Kidney (tissue), 13 donors: ENCODE measurements at regions not wholly inside any gene's neighbourhood (a gene's known extent, or its start where the extent isn't known, plus 50 kb on each side); places are given as distances from the start of the nearest gene placed in this dataset.

Experiments used
- DNase-seq, 5 donors: peaks; one replicate each; pipeline ENCODE4 v3.0.0-alpha.2; 2013 to 2020
- FAIRE-seq: peaks from 2 replicates; lab custom pipeline; 2012; peaks lifted over from hg19 to GRCh38; lab: Jason Lieb, UNC
- H3K27ac ChIP-seq, 2 donors: one replicate each; pipeline ENCODE4 v1.7.0; 2013; ENCODE audit warnings: low read depth in 2 of 2, low read length in 2 of 2, inconsistent platforms in 1 of 2
- H3K27me3 ChIP-seq: one replicate; pipeline ENCODE4 v1.7.1; 2013; ENCODE audit warnings: low read length, inconsistent platforms; ENCODE audit not compliant: control insufficient read depth, insufficient read depth
- H3K36me3 ChIP-seq, 3 donors: one replicate each; pipeline versions ENCODE4 v1.7.0 to v1.7.1; 2013; ENCODE audit warnings: low read length in 3 of 3, control low read depth in 1 of 3, inconsistent platforms in 1 of 3; ENCODE audit not compliant: insufficient read depth in 3 of 3, control insufficient read depth in 2 of 3
- H3K4me1 ChIP-seq, 3 donors: one replicate each; pipeline versions ENCODE4 v1.7.0 to v1.7.1; 2013; ENCODE audit warnings: low read length in 3 of 3, inconsistent platforms in 1 of 3, low read depth in 1 of 3; ENCODE audit not compliant: control insufficient read depth in 2 of 3, insufficient read depth in 2 of 3
- H3K4me3 ChIP-seq, 3 donors: one replicate each; pipeline versions ENCODE4 v1.7.0 to v1.8.1; 2013; ENCODE audit warnings: low read length in 3 of 3, control low read depth in 1 of 3, inconsistent platforms in 1 of 3
- H3K9ac ChIP-seq, 3 donors: one replicate each; pipeline versions ENCODE4 v1.7.0 to v1.7.1; 2013; ENCODE audit warnings: low read length in 3 of 3, control low read depth in 1 of 3, inconsistent platforms in 1 of 3
- H3K9me3 ChIP-seq, 3 donors: one replicate each; pipeline versions ENCODE4 v1.7.0 to v1.7.1; 2013; ENCODE audit warnings: low read length in 3 of 3, control low read depth in 1 of 3, inconsistent platforms in 1 of 3; ENCODE audit not compliant: control insufficient read depth in 2 of 3, insufficient read depth in 1 of 3
- intact Hi-C: fragments of 100-400 bp; cut with DNase I; formaldehyde crosslinking; loops from one replicate; pipeline ENCODE4 v1.11.1; 2022
- TF ChIP-seq, protein P1 (sequence below): IDR thresholded peaks from 3 replicates; pipeline ENCODE4 v1.5.1; 2012; ENCODE audit warnings: mild to moderate bottlenecking, moderate library complexity, borderline replicate concordance; ENCODE audit not compliant: insufficient read depth; ENCODE audit errors: extremely low read depth
- donor health status: control.
- donor health status: control.
- donor health status: control.
- donor health status: control.
- donor health status: control.
- donor health status: DM: yes; HTN: yes; CAD: no.
- donor health status: Normal renal cell carcinoma (clear cell type).

GRCh38 chr5:12652201-12652600 lies 748.0 kb upstream of the CTNND2 start:
- intact Hi-C loops, result no loop called here
- no peak for FAIRE-seq

GRCh38 chr5:12648558-12648957 lies 744.3 kb upstream of the CTNND2 start:
- Histone ChIP-seq H3K36me3 (no peaks in the 10 kb centered on the region), H3K27me3 (no peaks in the 10 kb centered on the region), H3K9me3 (no peaks in the 10 kb centered on the region), H3K4me3 (no peak overlapping the region), H3K4me1 (no peaks in the 10 kb centered on the region), H3K27ac (no peak overlapping the region), H3K9ac (no peak overlapping the region)
- no peak for DNase-seq
- TF ChIP-seq, protein P1, sequence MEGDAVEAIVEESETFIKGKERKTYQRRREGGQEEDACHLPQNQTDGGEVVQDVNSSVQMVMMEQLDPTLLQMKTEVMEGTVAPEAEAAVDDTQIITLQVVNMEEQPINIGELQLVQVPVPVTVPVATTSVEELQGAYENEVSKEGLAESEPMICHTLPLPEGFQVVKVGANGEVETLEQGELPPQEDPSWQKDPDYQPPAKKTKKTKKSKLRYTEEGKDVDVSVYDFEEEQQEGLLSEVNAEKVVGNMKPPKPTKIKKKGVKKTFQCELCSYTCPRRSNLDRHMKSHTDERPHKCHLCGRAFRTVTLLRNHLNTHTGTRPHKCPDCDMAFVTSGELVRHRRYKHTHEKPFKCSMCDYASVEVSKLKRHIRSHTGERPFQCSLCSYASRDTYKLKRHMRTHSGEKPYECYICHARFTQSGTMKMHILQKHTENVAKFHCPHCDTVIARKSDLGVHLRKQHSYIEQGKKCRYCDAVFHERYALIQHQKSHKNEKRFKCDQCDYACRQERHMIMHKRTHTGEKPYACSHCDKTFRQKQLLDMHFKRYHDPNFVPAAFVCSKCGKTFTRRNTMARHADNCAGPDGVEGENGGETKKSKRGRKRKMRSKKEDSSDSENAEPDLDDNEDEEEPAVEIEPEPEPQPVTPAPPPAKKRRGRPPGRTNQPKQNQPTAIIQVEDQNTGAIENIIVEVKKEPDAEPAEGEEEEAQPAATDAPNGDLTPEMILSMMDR, result no peak
- FAIRE-seq, result no peak
- intact Hi-C loops, result no loop called here

More at GRCh38 chr5:12652201-12652600, 748.0 kb upstream of the CTNND2 start:
- TF ChIP-seq, protein P1, result no peak
- Histone ChIP-seq H3K4me1 (no peaks in the 10 kb centered on the region), H3K4me3 (no peak overlapping the region), H3K27ac (no peak overlapping the region), H3K27me3 (no peaks in the 10 kb centered on the region), H3K9me3 (peaks cover 0 to 2% (median 0%) of the 10 kb centered on the region in 3 donors), H3K9ac (no peak overlapping the region), H3K36me3 (no peaks in the 10 kb centered on the region)
- DNase-seq, result no peak

- no peak for FAIRE-seq
- no peaks in the 10 kb centered on the region for H3K36me3 ChIP-seq
- DNase-seq, result no peak
- H3K9me3 ChIP-seq, result no peaks in the 10 kb centered on the region
- H3K4me3 ChIP-seq, result no peak overlapping the region
- intact Hi-C loops, result no loop called here
- TF ChIP-seq, protein P1, result no peak
- no peaks in the 10 kb centered on the region for H3K4me1 ChIP-seq
- H3K27me3 ChIP-seq, result no peaks in the 10 kb centered on the region
- H3K27ac ChIP-seq, result no peak overlapping the region
- no peak overlapping the region for H3K9ac ChIP-seq
Measured at GRCh38 chr5:12647613-12648012, 743.4 kb upstream of the CTNND2 start.

GRCh38 chr5:12645582-12645981 lies 741.3 kb upstream of the CTNND2 start:
- DNase-seq (no peak), FAIRE-seq (no peak)
- Histone ChIP-seq H3K4me1 (no peaks in the 10 kb centered on the region), H3K9me3 (no peaks in the 10 kb centered on the region), H3K27me3 (no peaks in the 10 kb centered on the region), H3K9ac (no peak overlapping the region), H3K4me3 (no peak overlapping the region), H3K27ac (no peak overlapping the region), H3K36me3 (no peaks in the 10 kb centered on the region)
- intact Hi-C loops, result no loop called here
- TF ChIP-seq, protein P1, result no peak
